Nephron progenitor cell (in vitro differentiated cells): ENCODE measurements at regions not wholly inside any gene's neighbourhood (a gene's known extent, or its start where the extent isn't known, plus 50 kb on each side); places are given as distances from the start of the nearest gene placed in this dataset.
A peak's percentile ranks its signal among the peaks of the same experiment; 100 is the strongest.

Source experiments
- DNase-seq: peaks from one replicate; pipeline ENCODE4 v3.0.0; 2021
- H3K27ac Mint-ChIP-seq: 2 replicates; pipeline ENCODE4 v1.8.0; 2021; ENCODE audit warnings: mild to moderate bottlenecking, moderate library complexity, mixed read lengths
- H3K27me3 Mint-ChIP-seq: 2 replicates; pipeline ENCODE4 v1.8.0; 2021; ENCODE audit warnings: mild to moderate bottlenecking, low read depth, mixed read lengths; ENCODE audit not compliant: poor library complexity
- H3K36me3 Mint-ChIP-seq: 2 replicates; pipeline ENCODE4 v1.8.0; 2021; ENCODE audit warnings: low read depth, mixed read lengths
- H3K4me1 Mint-ChIP-seq: 2 replicates; pipeline ENCODE4 v1.8.0; 2021; ENCODE audit warnings: mixed read lengths
- H3K4me3 Mint-ChIP-seq: 2 replicates; pipeline ENCODE4 v1.8.0; 2021; ENCODE audit warnings: mild to moderate bottlenecking, moderate library complexity, mixed read lengths
- H3K9me3 Mint-ChIP-seq: 2 replicates; pipeline ENCODE4 v1.8.0; 2021; ENCODE audit warnings: mild to moderate bottlenecking, moderate library complexity, mixed read lengths
- CTCF ChIP-seq: fragments of 200-600 bp; sonication (generic); IDR thresholded peaks from 2 replicates; pipeline ENCODE4 v1.5.0; 2021; ENCODE audit warnings: antibody characterized with exemption

DNA sequence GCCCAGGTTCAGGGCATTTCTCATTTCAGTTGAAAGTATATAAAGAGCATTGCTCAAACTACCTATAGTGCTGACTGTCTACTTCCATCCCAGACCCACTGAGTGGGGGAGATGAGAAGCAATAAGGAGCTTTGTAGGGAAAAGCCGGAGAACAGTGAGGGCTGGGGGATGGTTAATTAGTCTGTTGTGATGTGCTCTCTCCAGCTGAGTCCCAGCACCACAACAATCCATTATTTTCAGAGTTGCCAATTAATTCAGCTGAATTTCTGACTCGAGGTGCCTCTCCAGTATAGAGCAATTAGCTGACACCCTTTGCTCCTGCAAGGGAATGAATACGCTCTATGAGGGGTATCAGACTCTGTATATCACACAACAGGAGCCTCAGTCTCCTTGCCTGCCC lies 1118.6 kb downstream of the SORCS3 start:
- Mint-ChIP-seq H3K36me3 (no peaks in the 10 kb centered on the region), H3K9me3 (no peaks in the 10 kb centered on the region), H3K4me3 (no peak overlapping the region), H3K4me1 (peaks cover 15% of the 10 kb centered on the region), H3K27ac (no peak overlapping the region), H3K27me3 (peaks cover 7% of the 10 kb centered on the region)
- DNase-seq: no peak
- no peak for TF ChIP-seq CTCF

- Mint-ChIP-seq H3K4me1 (peaks cover 15% of the 10 kb centered on the region), H3K36me3 (no peaks in the 10 kb centered on the region), H3K9me3 (no peaks in the 10 kb centered on the region), H3K27ac (no peak overlapping the region), H3K27me3 (peaks cover 6% of the 10 kb centered on the region), H3K4me3 (no peak overlapping the region)
- no peak for DNase-seq
- TF ChIP-seq CTCF: no peak
Measured at GRCh38 chr10:105758209-105758998, 1117.3 kb downstream of the SORCS3 start.

DNA sequence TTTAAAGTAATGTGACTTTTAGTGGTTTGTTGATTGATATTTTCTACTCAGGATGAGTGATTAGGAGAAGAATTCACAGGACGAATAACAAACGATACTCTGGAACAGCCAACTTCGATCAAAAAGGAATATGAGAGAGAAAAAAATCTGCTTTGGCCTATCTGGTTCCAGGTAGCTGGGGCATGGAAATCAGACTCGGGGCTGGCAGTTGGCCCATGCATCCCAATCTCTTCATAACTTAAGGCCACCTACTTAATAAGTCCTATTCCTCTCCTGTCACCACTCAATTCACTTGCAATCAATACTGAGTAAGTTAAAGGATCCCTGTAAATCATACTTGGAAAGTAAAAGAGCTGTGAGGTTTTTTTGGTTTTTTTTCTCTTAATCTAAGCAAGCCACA lies 1116.2 kb downstream of the SORCS3 start:
- H3K27me3 Mint-ChIP-seq: peaks cover 4% of the 10 kb centered on the region
- no peaks in the 10 kb centered on the region for H3K9me3 Mint-ChIP-seq
- no peaks in the 10 kb centered on the region for H3K36me3 Mint-ChIP-seq
- no peak overlapping the region for H3K4me3 Mint-ChIP-seq
- peaks cover 15% of the 10 kb centered on the region for H3K4me1 Mint-ChIP-seq
- DNase-seq: no peak
- TF ChIP-seq CTCF: no peak
- no peak overlapping the region for H3K27ac Mint-ChIP-seq

GRCh38 chr10:105756386-105756785 lies 1115.3 kb downstream of the SORCS3 start:
- Mint-ChIP-seq H3K36me3 (no peaks in the 10 kb centered on the region), H3K9me3 (no peaks in the 10 kb centered on the region), H3K4me3 (no peak overlapping the region), H3K27ac (no peak overlapping the region), H3K27me3 (peaks cover 1% of the 10 kb centered on the region), H3K4me1 (peaks cover 15% of the 10 kb centered on the region)
- DNase-seq: no peak
- no peak for TF ChIP-seq CTCF

- H3K27me3 Mint-ChIP-seq: no peaks in the 10 kb centered on the region
- no peak overlapping the region for H3K4me3 Mint-ChIP-seq
- H3K9me3 Mint-ChIP-seq: no peaks in the 10 kb centered on the region
- H3K36me3 Mint-ChIP-seq: no peaks in the 10 kb centered on the region
- H3K4me1 Mint-ChIP-seq: no peaks in the 10 kb centered on the region
- no peak for DNase-seq
- peak overlapping the region; percentile 24 for H3K27ac Mint-ChIP-seq
- TF ChIP-seq CTCF: no peak
Measured at GRCh38 chr10:105751688-105752087, 1110.6 kb downstream of the SORCS3 start.

DNA sequence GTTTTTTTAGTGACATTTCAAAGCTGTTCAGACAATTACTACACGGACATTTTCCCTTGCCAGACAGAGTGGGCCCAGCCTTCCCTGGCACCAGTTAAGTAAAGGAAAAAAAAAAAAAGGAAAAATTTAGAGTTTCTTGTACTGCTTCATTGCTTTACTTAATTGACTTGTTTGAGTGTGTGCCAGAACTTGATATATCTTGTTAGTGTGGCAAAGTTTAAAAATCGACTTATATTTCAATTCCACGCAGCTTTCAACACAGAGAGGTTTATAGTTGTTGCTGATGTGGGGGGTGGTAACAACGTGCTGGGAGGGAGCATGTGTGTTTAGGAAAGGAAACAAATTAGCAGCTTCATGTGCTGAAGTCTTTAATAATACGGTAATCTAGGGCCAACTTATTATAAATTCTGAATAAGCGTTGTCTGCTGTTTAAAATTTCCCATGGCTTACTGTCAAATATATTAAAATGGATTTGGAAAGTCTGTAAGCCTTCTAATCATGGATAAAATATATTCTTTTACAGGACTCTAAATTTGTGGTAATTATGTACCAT lies 1104.6 kb downstream of the SORCS3 start:
- H3K4me3 Mint-ChIP-seq: no peak overlapping the region
- no peaks in the 10 kb centered on the region for H3K27me3 Mint-ChIP-seq
- H3K9me3 Mint-ChIP-seq: peaks cover 4% of the 10 kb centered on the region
- no peak for DNase-seq
- H3K36me3 Mint-ChIP-seq: no peaks in the 10 kb centered on the region
- no peak for TF ChIP-seq CTCF
- no peaks in the 10 kb centered on the region for H3K4me1 Mint-ChIP-seq
- no peak overlapping the region for H3K27ac Mint-ChIP-seq
